Bronchial epithelial cell (primary cell): ENCODE measurements at regions not wholly inside any gene's neighbourhood (a gene's known extent, or its start where the extent isn't known, plus 50 kb on each side); places are given as distances from the start of the nearest gene placed in this dataset.

Source experiments
- DNase-seq: peaks from one replicate; pipeline ENCODE4 v3.0.0-alpha.2; 2010; ENCODE audit warnings: low read depth
- FAIRE-seq: peaks from 2 replicates; lab custom pipeline; 2011; peaks lifted over from hg19 to GRCh38; lab: Jason Lieb, UNC
- H3K27me3 ChIP-seq: 2 replicates; pipeline ENCODE4 v1.5.1; 2011; ENCODE audit warnings: low read length; ENCODE audit not compliant: control insufficient read depth, insufficient read depth
- H3K36me3 ChIP-seq: 2 replicates; pipeline ENCODE4 v1.5.1; 2011; ENCODE audit warnings: low read length; ENCODE audit not compliant: control insufficient read depth, insufficient read depth
- H3K4me3 ChIP-seq: 2 replicates; pipeline ENCODE4 v1.5.1; 2011; ENCODE audit warnings: mild to moderate bottlenecking, low read depth, low read length, control low read depth
- TF ChIP-seq, protein P1 (sequence below): IDR thresholded peaks from 2 replicates; pipeline ENCODE4 v1.5.1; 2011; ENCODE audit warnings: mild to moderate bottlenecking, moderate library complexity, low read length, control low read depth, inconsistent platforms; ENCODE audit not compliant: insufficient read depth, severe bottlenecking

DNA sequence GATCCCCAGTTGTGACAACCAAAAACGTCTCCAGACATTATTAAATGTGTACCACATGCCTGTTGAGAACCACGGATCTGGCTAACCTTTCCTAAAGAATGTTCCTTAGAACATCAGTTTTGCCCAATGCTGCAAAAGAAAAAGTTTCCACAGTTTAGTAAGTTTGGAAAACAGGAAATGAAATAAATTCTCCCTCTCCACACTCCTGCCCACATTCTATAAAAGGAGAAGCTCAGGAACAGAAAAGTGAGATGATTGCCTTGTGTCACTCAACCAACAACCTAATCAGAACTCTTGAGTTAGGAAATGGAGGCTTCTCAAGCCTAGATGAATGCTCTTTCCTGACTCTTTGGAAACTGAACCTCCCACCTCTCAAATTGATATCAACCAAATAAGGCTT is 56.1 kb upstream of the NFE2L2 start:
- no peaks in the 10 kb centered on the region for H3K36me3 ChIP-seq
- TF ChIP-seq, protein P1, sequence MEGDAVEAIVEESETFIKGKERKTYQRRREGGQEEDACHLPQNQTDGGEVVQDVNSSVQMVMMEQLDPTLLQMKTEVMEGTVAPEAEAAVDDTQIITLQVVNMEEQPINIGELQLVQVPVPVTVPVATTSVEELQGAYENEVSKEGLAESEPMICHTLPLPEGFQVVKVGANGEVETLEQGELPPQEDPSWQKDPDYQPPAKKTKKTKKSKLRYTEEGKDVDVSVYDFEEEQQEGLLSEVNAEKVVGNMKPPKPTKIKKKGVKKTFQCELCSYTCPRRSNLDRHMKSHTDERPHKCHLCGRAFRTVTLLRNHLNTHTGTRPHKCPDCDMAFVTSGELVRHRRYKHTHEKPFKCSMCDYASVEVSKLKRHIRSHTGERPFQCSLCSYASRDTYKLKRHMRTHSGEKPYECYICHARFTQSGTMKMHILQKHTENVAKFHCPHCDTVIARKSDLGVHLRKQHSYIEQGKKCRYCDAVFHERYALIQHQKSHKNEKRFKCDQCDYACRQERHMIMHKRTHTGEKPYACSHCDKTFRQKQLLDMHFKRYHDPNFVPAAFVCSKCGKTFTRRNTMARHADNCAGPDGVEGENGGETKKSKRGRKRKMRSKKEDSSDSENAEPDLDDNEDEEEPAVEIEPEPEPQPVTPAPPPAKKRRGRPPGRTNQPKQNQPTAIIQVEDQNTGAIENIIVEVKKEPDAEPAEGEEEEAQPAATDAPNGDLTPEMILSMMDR: no peak
- no peak overlapping the region for H3K4me3 ChIP-seq
- no peaks in the 10 kb centered on the region for H3K27me3 ChIP-seq
- FAIRE-seq (no peak), DNase-seq (no peak)

DNA sequence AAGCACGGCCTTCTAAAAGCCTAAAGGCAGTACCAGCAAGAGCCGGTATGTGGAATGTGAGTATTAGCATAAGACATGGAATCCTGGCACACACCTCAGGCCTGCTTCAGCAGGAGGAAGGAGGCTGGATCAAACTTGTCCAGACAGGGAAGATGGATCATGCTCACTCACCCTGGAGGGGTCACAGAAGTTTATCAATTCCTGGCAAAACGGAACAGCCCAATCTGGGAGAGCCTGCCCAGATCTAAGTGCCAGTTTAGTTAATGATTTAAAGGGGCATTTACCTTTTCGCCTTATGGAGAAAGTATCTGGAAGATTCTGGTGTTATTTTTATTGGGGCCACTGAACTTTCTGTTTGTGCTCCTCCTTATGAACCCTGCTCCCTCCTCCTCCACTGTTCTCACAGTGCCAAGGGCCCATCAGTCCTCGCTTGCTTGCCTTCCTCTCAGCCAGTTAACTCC is 58.3 kb upstream of the NFE2L2 start:
- no peaks in the 10 kb centered on the region for H3K36me3 ChIP-seq
- DNase-seq (peak; percentile 97), FAIRE-seq (peak; percentile 90)
- TF ChIP-seq, protein P1: peak; percentile 16
- H3K27me3 ChIP-seq: no peaks in the 10 kb centered on the region
- H3K4me3 ChIP-seq: no peak overlapping the region

DNA sequence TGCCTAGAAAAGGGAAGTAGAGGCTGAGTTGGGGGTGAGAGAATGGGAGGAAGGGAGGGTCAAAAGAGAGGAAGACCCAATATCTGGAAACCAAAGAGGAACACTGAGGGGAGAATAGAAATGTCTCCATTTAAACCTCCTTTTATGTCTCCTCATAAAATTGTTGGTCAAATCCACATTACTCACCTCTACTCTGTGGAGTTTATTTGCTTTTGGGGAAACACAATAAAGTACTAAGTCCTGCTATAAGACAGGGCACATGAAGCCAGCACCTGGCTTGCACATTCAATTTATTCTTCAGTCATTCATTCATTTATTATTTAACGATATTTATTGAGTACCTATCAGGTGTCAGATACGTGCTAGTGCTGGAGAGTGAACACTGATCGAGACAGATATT is 60.3 kb upstream of the NFE2L2 start:
- TF ChIP-seq, protein P1: no peak
- Histone ChIP-seq H3K4me3 (no peak overlapping the region), H3K36me3 (no peaks in the 10 kb centered on the region), H3K27me3 (no peaks in the 10 kb centered on the region)
- FAIRE-seq: no peak
- DNase-seq: peak; percentile 34

DNA sequence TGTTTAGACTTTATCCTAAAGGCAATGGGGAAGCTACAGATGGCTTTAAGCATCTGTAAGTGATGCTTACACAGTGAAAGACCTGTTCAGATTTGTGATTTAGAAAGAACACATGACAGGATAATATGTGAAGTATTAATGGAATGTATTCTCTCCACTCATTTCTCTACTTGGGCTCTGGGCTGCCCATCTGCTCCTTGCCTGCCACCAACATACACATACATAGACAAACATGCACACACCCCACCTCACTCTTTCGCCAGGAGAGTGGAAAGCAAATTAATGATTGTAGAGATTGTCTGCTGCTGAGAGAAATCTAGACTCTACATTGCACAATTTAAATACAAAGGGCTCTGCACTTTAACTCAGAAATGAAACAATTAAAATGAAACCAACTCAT is 61.0 kb upstream of the NFE2L2 start:
- TF ChIP-seq, protein P1: no peak
- DNase-seq (peak; percentile 89), FAIRE-seq (no peak)
- H3K4me3 ChIP-seq: no peak overlapping the region
- no peaks in the 10 kb centered on the region for H3K36me3 ChIP-seq
- H3K27me3 ChIP-seq: no peaks in the 10 kb centered on the region

DNA sequence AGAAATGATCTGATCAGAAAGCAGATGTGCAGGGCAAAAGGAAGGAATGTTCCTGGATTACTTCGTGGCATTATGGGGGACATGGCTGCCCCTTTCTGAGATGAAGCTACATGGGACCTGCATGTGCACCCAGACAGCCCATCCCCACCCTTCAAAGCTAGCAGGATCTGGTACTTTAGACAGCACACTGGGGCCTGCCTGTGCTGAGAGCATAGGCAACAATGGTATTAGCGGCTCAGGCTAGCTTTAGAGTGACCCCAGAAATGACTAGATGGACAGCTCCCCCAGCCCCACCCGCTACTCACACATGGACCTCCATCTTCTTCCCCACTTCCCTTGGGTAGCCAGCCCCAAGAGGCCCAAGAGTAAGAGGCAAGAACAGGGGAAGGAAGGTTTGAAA is 61.5 kb upstream of the NFE2L2 start:
- Histone ChIP-seq H3K36me3 (no peaks in the 10 kb centered on the region), H3K4me3 (no peak overlapping the region), H3K27me3 (no peaks in the 10 kb centered on the region)
- FAIRE-seq (no peak), DNase-seq (no peak)
- TF ChIP-seq, protein P1: no peak

DNA sequence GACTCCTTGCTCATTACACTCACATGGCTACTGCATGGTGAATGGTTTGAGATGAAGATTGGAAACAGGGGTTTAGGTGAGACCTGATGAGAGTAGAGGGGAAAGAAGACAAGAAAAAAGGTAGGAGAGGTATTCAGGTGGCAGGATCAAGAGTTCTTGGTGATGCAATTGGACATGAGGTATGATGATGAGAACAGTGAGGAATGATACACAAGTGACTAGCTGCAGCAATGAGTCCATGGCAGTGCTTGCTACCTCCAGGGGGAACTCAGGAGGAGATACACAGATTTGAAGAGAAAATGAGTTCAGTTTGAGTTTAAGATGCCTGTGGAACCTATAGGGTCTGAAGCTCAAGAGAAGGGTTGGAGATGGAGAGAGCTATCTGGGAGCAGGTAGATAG is 62.1 kb upstream of the NFE2L2 start:
- Histone ChIP-seq H3K4me3 (no peak overlapping the region), H3K27me3 (no peaks in the 10 kb centered on the region), H3K36me3 (no peaks in the 10 kb centered on the region)
- FAIRE-seq (no peak), DNase-seq (peak; percentile 85)
- TF ChIP-seq, protein P1: peak; percentile 31
